C4-2B (cell line): ENCODE measurements at regions not wholly inside any gene's neighbourhood (a gene's known extent, or its start where the extent isn't known, plus 50 kb on each side); places are given as distances from the start of the nearest gene placed in this dataset.

Experiments
- ZFX ChIP-seq: fragments of 450-650 bp; IDR thresholded peaks from 2 replicates; pipeline ENCODE4 v1.6.1; 2017
- TF ChIP-seq, protein P1 (sequence below): fragments of 450-650 bp; conservative IDR thresholded peaks from 2 replicates; pipeline ENCODE4 v1.5.1; 2017; ENCODE audit warnings: mild to moderate bottlenecking

- TF ChIP-seq, protein P1, sequence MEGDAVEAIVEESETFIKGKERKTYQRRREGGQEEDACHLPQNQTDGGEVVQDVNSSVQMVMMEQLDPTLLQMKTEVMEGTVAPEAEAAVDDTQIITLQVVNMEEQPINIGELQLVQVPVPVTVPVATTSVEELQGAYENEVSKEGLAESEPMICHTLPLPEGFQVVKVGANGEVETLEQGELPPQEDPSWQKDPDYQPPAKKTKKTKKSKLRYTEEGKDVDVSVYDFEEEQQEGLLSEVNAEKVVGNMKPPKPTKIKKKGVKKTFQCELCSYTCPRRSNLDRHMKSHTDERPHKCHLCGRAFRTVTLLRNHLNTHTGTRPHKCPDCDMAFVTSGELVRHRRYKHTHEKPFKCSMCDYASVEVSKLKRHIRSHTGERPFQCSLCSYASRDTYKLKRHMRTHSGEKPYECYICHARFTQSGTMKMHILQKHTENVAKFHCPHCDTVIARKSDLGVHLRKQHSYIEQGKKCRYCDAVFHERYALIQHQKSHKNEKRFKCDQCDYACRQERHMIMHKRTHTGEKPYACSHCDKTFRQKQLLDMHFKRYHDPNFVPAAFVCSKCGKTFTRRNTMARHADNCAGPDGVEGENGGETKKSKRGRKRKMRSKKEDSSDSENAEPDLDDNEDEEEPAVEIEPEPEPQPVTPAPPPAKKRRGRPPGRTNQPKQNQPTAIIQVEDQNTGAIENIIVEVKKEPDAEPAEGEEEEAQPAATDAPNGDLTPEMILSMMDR = no peak
- TF ChIP-seq ZFX = no peak
Measured at GRCh38 chr18:65943268-65943667, 192.5 kb downstream of the CDH7 start.
